BJ (cell line): ENCODE measurements at regions not wholly inside any gene's neighbourhood (a gene's known extent, or its start where the extent isn't known, plus 50 kb on each side); places are given as distances from the start of the nearest gene placed in this dataset.

ENCODE experiments used
- CTCF ChIA-PET: fragments of 350-600 bp; formaldehyde crosslinking; extraction: SDS; loops from one replicate; lab custom pipeline; 2021; ENCODE audit warnings: antibody characterized with exemption, inconsistent platforms; lab: Yijun Ruan, JAX
- POLR2A ChIA-PET: fragments of 300-600 bp; sonication (Branson Sonifier 250); formaldehyde crosslinking; extraction: SDS; loops from one replicate; lab custom pipeline; 2021; ENCODE audit warnings: antibody characterized with exemption; lab: Charles Lee
- DNase-seq: peaks from one replicate; pipeline ENCODE4 v3.0.0-alpha.2; 2011; ENCODE audit warnings: low read depth
- H3K27me3 ChIP-seq: 2 replicates; pipeline ENCODE4 v1.6.0; 2011; ENCODE audit warnings: low read length; ENCODE audit not compliant: control insufficient read depth, insufficient read depth
- H3K36me3 ChIP-seq: 2 replicates; pipeline ENCODE4 v1.5.1; 2011; ENCODE audit warnings: low read length; ENCODE audit not compliant: control insufficient read depth, insufficient read depth
- H3K4me3 ChIP-seq: 2 replicates; pipeline ENCODE4 v1.5.1; 2011; ENCODE audit warnings: low read depth, mild to moderate bottlenecking, control low read depth, low read length
- CTCF ChIP-seq: IDR thresholded peaks from 2 replicates; pipeline ENCODE4 v1.5.1; 2011; ENCODE audit warnings: low read depth, mild to moderate bottlenecking, control low read depth, inconsistent platforms, low read length, moderate library complexity; ENCODE audit not compliant: insufficient read depth

GRCh38 chr9:73866451-73866850 is 630.7 kb upstream of the RORB start:
- H3K36me3 ChIP-seq = no peaks in the 10 kb centered on the region
- no peaks in the 10 kb centered on the region for H3K27me3 ChIP-seq
- no peak for TF ChIP-seq CTCF
- ChIA-PET CTCF (no interaction called here), POLR2A (no interaction called here)
- no peak overlapping the region for H3K4me3 ChIP-seq
- DNase-seq = no peak

- no peak for TF ChIP-seq CTCF
- POLR2A ChIA-PET = no interaction called here
- Histone ChIP-seq H3K36me3 (no peaks in the 10 kb centered on the region), H3K4me3 (no peak overlapping the region), H3K27me3 (no peaks in the 10 kb centered on the region)
- CTCF ChIA-PET = interaction anchor here (0.7 kb wide), 1 partner anchor 486 kb away, joined by 5 read pairs; no protein-coding TSS in a partner anchor
- DNase-seq = no peak
Observed at GRCh38 chr9:73869264-73869663, 627.9 kb upstream of the RORB start.

- Histone ChIP-seq H3K27me3 (no peaks in the 10 kb centered on the region), H3K36me3 (no peaks in the 10 kb centered on the region), H3K4me3 (no peak overlapping the region)
- no peak for TF ChIP-seq CTCF
- ChIA-PET POLR2A (no interaction called here), CTCF (no interaction called here)
- no peak for DNase-seq
Observed at GRCh38 chr9:73871636-73872035, 625.5 kb upstream of the RORB start.

- no peaks in the 10 kb centered on the region for H3K36me3 ChIP-seq
- no peak for DNase-seq
- H3K4me3 ChIP-seq = no peak overlapping the region
- CTCF ChIA-PET = no interaction called here
- H3K27me3 ChIP-seq = no peaks in the 10 kb centered on the region
- TF ChIP-seq CTCF = no peak
- POLR2A ChIA-PET = no interaction called here
Observed at GRCh38 chr9:73872701-73873100, 624.4 kb upstream of the RORB start.

- no peak for DNase-seq
- Histone ChIP-seq H3K36me3 (no peaks in the 10 kb centered on the region), H3K27me3 (no peaks in the 10 kb centered on the region), H3K4me3 (no peak overlapping the region)
- ChIA-PET POLR2A (no interaction called here), CTCF (no interaction called here)
- no peak for TF ChIP-seq CTCF
Observed at GRCh38 chr9:73880101-73880500, 617.0 kb upstream of the RORB start.
